Kidney (tissue), 13 donors: ENCODE measurements at regions not wholly inside any gene's neighbourhood (a gene's known extent, or its start where the extent isn't known, plus 50 kb on each side); places are given as distances from the start of the nearest gene placed in this dataset.
"Not testable (repeated sequence)": the region's sequence is repeated elsewhere in the genome, so short reads cannot be mapped to it uniquely, and the experiment has no call there.

Experiments
- DNase-seq, 5 donors: peaks; one replicate each; pipeline ENCODE4 v3.0.0-alpha.2; 2013 to 2020
- FAIRE-seq: peaks from 2 replicates; lab custom pipeline; 2012; peaks lifted over from hg19 to GRCh38; lab: Jason Lieb, UNC
- H3K27ac ChIP-seq, 2 donors: one replicate each; pipeline ENCODE4 v1.7.0; 2013; ENCODE audit warnings: low read depth in 2 of 2, low read length in 2 of 2, inconsistent platforms in 1 of 2
- H3K27me3 ChIP-seq: one replicate; pipeline ENCODE4 v1.7.1; 2013; ENCODE audit warnings: low read length, inconsistent platforms; ENCODE audit not compliant: control insufficient read depth, insufficient read depth
- H3K36me3 ChIP-seq, 3 donors: one replicate each; pipeline versions ENCODE4 v1.7.0 to v1.7.1; 2013; ENCODE audit warnings: low read length in 3 of 3, control low read depth in 1 of 3, inconsistent platforms in 1 of 3; ENCODE audit not compliant: insufficient read depth in 3 of 3, control insufficient read depth in 2 of 3
- H3K4me1 ChIP-seq, 3 donors: one replicate each; pipeline versions ENCODE4 v1.7.0 to v1.7.1; 2013; ENCODE audit warnings: low read length in 3 of 3, inconsistent platforms in 1 of 3, low read depth in 1 of 3; ENCODE audit not compliant: control insufficient read depth in 2 of 3, insufficient read depth in 2 of 3
- H3K4me3 ChIP-seq, 3 donors: one replicate each; pipeline versions ENCODE4 v1.7.0 to v1.8.1; 2013; ENCODE audit warnings: low read length in 3 of 3, control low read depth in 1 of 3, inconsistent platforms in 1 of 3
- H3K9ac ChIP-seq, 3 donors: one replicate each; pipeline versions ENCODE4 v1.7.0 to v1.7.1; 2013; ENCODE audit warnings: low read length in 3 of 3, control low read depth in 1 of 3, inconsistent platforms in 1 of 3
- H3K9me3 ChIP-seq, 3 donors: one replicate each; pipeline versions ENCODE4 v1.7.0 to v1.7.1; 2013; ENCODE audit warnings: low read length in 3 of 3, control low read depth in 1 of 3, inconsistent platforms in 1 of 3; ENCODE audit not compliant: control insufficient read depth in 2 of 3, insufficient read depth in 1 of 3
- CTCF ChIP-seq: IDR thresholded peaks from 3 replicates; pipeline ENCODE4 v1.5.1; 2012; ENCODE audit warnings: mild to moderate bottlenecking, moderate library complexity, borderline replicate concordance; ENCODE audit not compliant: insufficient read depth; ENCODE audit errors: extremely low read depth
- intact Hi-C: fragments of 100-400 bp; cut with DNase I; formaldehyde crosslinking; loops from one replicate; pipeline ENCODE4 v1.11.1; 2022
- donor health status: control.
- donor health status: control.
- donor health status: control.
- donor health status: control.
- donor health status: control.
- donor health status: DM: yes; HTN: yes; CAD: no.
- donor health status: Normal renal cell carcinoma (clear cell type).

GRCh38 chrX:45554736-45555135, 354.1 kb upstream of the DIPK2B start:
- H3K4me1 ChIP-seq, result no peaks in the 10 kb centered on the region
- H3K9me3 ChIP-seq, result no peaks in the 10 kb centered on the region
- TF ChIP-seq CTCF, result no peak
- H3K36me3 ChIP-seq, result no peaks in the 10 kb centered on the region
- FAIRE-seq, result no peak
- no peak overlapping the region for H3K4me3 ChIP-seq
- no peak overlapping the region for H3K9ac ChIP-seq
- no peaks in the 10 kb centered on the region for H3K27me3 ChIP-seq
- no peak overlapping the region for H3K27ac ChIP-seq
- intact Hi-C loops, result no loop called here
- DNase-seq, result no peak

GRCh38 chrX:45553417-45553816, 352.7 kb upstream of the DIPK2B start:
- Histone ChIP-seq H3K9me3 (no peaks in the 10 kb centered on the region), H3K27me3 (no peaks in the 10 kb centered on the region), H3K27ac (no peak overlapping the region), H3K9ac (no peak overlapping the region), H3K4me3 (no peak overlapping the region), H3K36me3 (no peaks in the 10 kb centered on the region), H3K4me1 (no peaks in the 10 kb centered on the region)
- FAIRE-seq (no peak), DNase-seq (no peak)
- no peak for TF ChIP-seq CTCF
- intact Hi-C loops, result no loop called here

DNA sequence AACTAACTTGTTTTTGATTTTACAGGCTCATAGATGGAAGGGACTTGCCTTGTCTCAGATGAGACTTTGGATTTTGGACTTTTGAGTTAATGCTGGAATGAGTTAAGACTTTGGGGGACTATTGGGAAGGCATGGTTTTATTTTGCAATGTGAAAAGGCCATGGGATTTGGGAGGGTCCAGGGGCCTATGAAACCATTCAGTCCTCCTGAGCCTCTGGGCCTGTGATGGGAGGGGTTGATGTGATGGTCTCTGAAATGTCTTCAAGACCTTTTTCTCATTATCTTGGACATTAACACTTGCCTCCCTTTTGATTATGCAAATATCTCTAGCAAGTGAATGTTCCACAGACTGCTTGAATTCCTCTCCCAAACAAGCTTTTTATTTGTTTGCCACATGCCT, 346.0 kb upstream of the DIPK2B start:
- H3K9me3 ChIP-seq, H3K36me3 ChIP-seq, H3K9ac ChIP-seq, H3K27me3 ChIP-seq, DNase-seq, FAIRE-seq, intact Hi-C loops, H3K27ac ChIP-seq, H3K4me3 ChIP-seq, H3K4me1 ChIP-seq: not testable (repeated sequence)

- Histone ChIP-seq H3K27me3 (no peaks in the 10 kb centered on the region), H3K4me1 (no peaks in the 10 kb centered on the region), H3K4me3 (no peak overlapping the region), H3K9me3 (no peaks in the 10 kb centered on the region), H3K27ac (no peak overlapping the region), H3K9ac (no peak overlapping the region), H3K36me3 (no peaks in the 10 kb centered on the region)
- no peak for DNase-seq
- intact Hi-C loops, result no loop called here
- FAIRE-seq, result no peak
- no peak for TF ChIP-seq CTCF
Measured at GRCh38 chrX:45540181-45540580, 339.5 kb upstream of the DIPK2B start.
